Activated naive CD4-positive, alpha-beta T cell treated with anti-CD3 and anti-CD28 coated beads, Interleukin-2, amount 10 ng/mL, durations not matched to agents 7 days and 5 days (primary cell): ENCODE measurements at regions not wholly inside any gene's neighbourhood (a gene's known extent, or its start where the extent isn't known, plus 50 kb on each side); places are given as distances from the start of the nearest gene placed in this dataset.

Source experiments
- CTCF ChIA-PET: fragments of 350-600 bp; sonication (Branson Sonifier 250); formaldehyde crosslinking; loops from one replicate; lab custom pipeline; 2021; ENCODE audit warnings: antibody characterized with exemption; lab: Charles Lee
- DNase-seq: peaks from one replicate; pipeline ENCODE4 v3.0.0-alpha.2; 2020
- H3K27ac Mint-ChIP-seq: one replicate; pipeline ENCODE4 v1.8.0; 2021; ENCODE audit warnings: mild to moderate bottlenecking, moderate library complexity, mixed read lengths
- H3K27me3 Mint-ChIP-seq: one replicate; pipeline ENCODE4 v1.8.0; 2021; ENCODE audit warnings: mild to moderate bottlenecking, mixed read lengths
- H3K36me3 Mint-ChIP-seq: one replicate; pipeline ENCODE4 v1.8.0; 2021; ENCODE audit warnings: mixed read lengths
- H3K4me1 Mint-ChIP-seq: one replicate; pipeline ENCODE4 v1.8.0; 2021; ENCODE audit warnings: mixed read lengths
- H3K4me3 Mint-ChIP-seq: one replicate; pipeline ENCODE4 v1.8.0; 2021; ENCODE audit warnings: mild to moderate bottlenecking, moderate library complexity, mixed read lengths
- H3K9me3 Mint-ChIP-seq: one replicate; pipeline ENCODE4 v1.8.0; 2021; ENCODE audit warnings: mixed read lengths

DNA sequence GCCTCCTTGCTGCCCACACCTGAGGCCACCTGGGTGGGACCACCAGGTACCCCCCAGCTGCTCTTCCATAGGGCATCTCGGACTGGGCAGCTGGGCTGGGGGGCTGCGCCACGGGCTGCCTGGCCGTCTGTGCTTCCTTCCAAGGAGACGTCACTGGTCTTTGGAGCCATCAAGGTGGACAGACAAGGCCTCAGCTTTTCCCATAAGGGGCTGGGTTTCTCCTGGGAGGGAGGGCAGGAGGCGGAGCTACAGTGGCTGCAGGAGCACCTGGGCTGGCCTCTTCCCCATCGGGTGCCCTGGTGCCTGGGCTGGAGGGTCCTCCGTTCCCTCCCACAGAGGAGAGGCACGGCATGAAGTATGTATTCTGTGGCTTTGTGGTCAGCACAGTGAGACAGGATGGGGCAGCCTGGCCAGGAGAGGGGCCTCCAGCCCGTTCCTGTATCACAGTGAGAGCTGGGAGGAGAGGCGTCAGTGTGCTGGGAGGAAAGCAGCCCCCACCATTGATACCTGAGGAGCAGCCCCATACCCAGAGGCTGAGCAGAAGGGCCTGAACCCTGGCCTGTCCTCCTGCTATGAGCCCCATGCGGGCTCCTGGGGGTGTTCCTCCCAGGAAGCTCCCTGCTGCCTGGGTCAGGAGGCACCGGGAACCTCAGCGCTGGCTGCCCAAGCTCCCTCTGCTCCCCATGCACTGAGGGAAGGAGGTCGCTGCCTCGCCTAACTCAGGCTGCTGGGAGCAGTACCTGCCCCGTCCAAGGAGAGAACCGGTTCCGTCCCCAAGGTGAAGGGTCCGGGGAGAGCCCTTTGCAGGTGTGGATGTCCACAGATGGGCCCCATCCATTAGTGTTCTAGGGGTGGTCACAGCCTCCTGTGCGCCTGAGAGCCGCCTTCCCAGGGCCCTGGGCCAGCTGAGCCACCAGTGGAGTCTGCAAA lies 1075.0 kb downstream of the BRD1 start:
- no peak for DNase-seq
- H3K4me3 Mint-ChIP-seq, result no peak overlapping the region
- peaks cover 5% of the 10 kb centered on the region for H3K9me3 Mint-ChIP-seq
- H3K36me3 Mint-ChIP-seq, result no peaks in the 10 kb centered on the region
- H3K4me1 Mint-ChIP-seq, result no peaks in the 10 kb centered on the region
- H3K27me3 Mint-ChIP-seq, result no peaks in the 10 kb centered on the region
- CTCF ChIA-PET, result no interaction called here
- no peak overlapping the region for H3K27ac Mint-ChIP-seq

GRCh38 chr22:48751539-48752437 lies 1075.9 kb downstream of the BRD1 start:
- no peak overlapping the region for H3K4me3 Mint-ChIP-seq
- no peak overlapping the region for H3K27ac Mint-ChIP-seq
- CTCF ChIA-PET, result no interaction called here
- peaks cover 5% of the 10 kb centered on the region for H3K9me3 Mint-ChIP-seq
- DNase-seq, result no peak
- no peaks in the 10 kb centered on the region for H3K36me3 Mint-ChIP-seq
- H3K27me3 Mint-ChIP-seq, result no peaks in the 10 kb centered on the region
- H3K4me1 Mint-ChIP-seq, result no peaks in the 10 kb centered on the region

DNA sequence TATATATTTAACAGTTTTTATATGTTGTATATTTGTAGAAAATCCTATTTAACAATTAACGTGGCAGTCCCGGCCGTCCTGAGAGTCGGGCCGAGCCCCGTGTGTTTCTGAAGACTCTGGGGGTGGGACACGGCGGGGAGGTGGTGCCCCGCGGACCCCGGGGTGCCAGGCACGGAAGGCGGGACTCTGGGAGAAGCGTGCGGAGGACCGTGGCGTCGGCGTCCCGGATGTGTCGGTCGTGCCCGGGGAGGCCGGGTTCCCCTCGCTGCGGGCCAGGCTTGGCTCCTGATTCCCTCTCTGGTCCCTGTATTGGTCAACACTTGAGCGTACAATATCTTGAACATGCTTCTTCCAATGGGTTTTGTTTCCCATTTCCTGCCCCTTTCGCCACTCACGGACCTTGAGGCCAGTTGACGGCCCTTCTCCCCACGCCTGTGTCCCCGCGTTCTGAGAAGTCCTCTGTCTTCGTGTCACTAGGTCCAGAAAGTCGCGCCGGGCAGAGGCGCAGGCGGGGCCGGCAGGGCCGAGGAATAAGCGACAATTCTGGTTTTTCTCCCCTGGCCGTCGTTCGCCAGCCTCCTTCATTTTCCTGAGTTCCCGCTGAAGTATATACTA lies 1076.7 kb downstream of the BRD1 start:
- H3K4me3 Mint-ChIP-seq, result no peak overlapping the region
- H3K36me3 Mint-ChIP-seq, result no peaks in the 10 kb centered on the region
- no peaks in the 10 kb centered on the region for H3K27me3 Mint-ChIP-seq
- DNase-seq, result no peak
- CTCF ChIA-PET, result no interaction called here
- no peaks in the 10 kb centered on the region for H3K4me1 Mint-ChIP-seq
- H3K27ac Mint-ChIP-seq, result no peak overlapping the region
- H3K9me3 Mint-ChIP-seq, result peaks cover 5% of the 10 kb centered on the region

- Mint-ChIP-seq H3K27ac (no peak overlapping the region), H3K4me1 (no peaks in the 10 kb centered on the region), H3K4me3 (no peak overlapping the region), H3K27me3 (no peaks in the 10 kb centered on the region), H3K9me3 (peaks cover 5% of the 10 kb centered on the region), H3K36me3 (no peaks in the 10 kb centered on the region)
- no peak for DNase-seq
- CTCF ChIA-PET, result no interaction called here
Measured at GRCh38 chr22:48750282-48750681, 1077.4 kb downstream of the BRD1 start.

GRCh38 chr22:48749555-48750227 lies 1078.0 kb downstream of the BRD1 start:
- no peak for DNase-seq
- no peak overlapping the region for H3K4me3 Mint-ChIP-seq
- no peaks in the 10 kb centered on the region for H3K27me3 Mint-ChIP-seq
- no peaks in the 10 kb centered on the region for H3K36me3 Mint-ChIP-seq
- CTCF ChIA-PET, result no interaction called here
- peaks cover 5% of the 10 kb centered on the region for H3K9me3 Mint-ChIP-seq
- no peaks in the 10 kb centered on the region for H3K4me1 Mint-ChIP-seq
- no peak overlapping the region for H3K27ac Mint-ChIP-seq

GRCh38 chr22:48748860-48749554 lies 1078.7 kb downstream of the BRD1 start:
- no peaks in the 10 kb centered on the region for H3K4me1 Mint-ChIP-seq
- peaks cover under 1% of the 10 kb centered on the region for H3K9me3 Mint-ChIP-seq
- no peak overlapping the region for H3K4me3 Mint-ChIP-seq
- CTCF ChIA-PET, result no interaction called here
- H3K36me3 Mint-ChIP-seq, result no peaks in the 10 kb centered on the region
- no peaks in the 10 kb centered on the region for H3K27me3 Mint-ChIP-seq
- no peak overlapping the region for H3K27ac Mint-ChIP-seq
- DNase-seq, result no peak

DNA sequence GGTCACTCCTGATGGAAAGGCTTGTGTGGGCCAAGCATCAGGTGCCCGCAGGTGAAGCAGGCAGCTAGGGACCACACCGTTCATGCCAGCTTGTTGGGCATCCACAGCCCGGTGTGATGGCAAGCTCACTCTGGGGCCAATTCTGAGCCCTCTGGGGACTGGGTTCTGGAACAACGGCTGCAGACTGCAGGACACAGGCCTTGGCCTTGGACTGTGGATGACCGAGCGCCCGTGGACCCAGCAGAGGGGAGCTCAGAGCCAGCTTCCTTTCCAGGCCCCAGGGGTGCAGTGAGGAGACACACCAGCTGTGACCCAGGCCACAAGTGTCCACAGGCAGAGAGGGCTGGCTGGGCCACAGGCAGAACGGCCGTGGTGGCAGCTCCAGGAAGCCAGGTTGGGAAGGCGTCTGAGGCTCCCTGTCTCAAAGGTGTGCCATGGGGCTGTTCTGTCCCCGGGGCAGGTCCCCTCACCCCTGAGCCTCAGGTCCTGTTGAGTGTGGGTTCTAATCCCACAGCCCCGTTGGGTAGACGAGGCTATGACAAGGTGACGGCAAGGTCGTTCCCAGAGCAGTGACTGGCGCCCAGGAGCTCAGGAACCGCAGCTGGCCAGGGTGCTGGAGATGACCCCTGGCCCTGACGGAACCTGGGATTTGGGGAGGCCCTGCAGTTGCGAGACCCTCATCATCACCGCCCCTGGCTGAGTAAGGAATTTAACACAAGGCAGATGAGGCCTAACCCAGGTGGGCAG lies 1079.4 kb downstream of the BRD1 start:
- H3K27me3 Mint-ChIP-seq, result no peaks in the 10 kb centered on the region
- no peaks in the 10 kb centered on the region for H3K36me3 Mint-ChIP-seq
- H3K27ac Mint-ChIP-seq, result no peak overlapping the region
- no peaks in the 10 kb centered on the region for H3K4me1 Mint-ChIP-seq
- peak; percentile 16 for DNase-seq
- no peak overlapping the region for H3K4me3 Mint-ChIP-seq
- H3K9me3 Mint-ChIP-seq, result no peaks in the 10 kb centered on the region
- CTCF ChIA-PET, result no interaction called here

DNA sequence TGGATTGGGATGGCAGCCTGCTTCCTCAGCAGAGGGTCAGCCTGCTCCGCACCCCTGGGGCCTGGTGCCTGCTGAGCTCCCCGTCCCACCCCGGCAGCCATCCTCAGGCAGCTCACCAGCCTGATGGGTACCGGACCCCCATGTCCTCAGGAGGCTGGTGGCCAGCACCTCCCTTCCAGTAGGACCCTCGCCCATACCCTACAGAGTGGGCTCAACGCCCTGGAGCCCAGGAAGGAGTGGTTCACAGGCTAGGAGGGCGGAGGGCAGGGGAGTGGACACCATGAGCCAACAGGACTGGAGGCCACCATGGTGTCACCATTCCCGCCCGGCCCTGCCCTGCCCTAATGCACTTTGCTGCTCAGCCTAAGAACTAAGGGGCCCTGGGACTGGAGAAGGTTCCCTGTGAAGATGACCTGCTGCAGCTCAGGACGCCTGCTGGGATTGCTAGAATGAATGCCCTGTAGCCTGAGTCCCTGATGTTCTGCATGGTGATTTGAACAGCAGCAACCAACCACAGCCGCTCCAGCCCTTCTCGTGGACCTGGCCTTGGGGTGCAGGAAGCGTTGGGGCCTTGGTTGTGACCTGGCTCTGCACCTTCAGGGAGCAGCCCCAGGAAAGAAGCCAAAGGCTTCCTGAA lies 1080.8 kb downstream of the BRD1 start:
- H3K27ac Mint-ChIP-seq, result no peak overlapping the region
- H3K27me3 Mint-ChIP-seq, result no peaks in the 10 kb centered on the region
- H3K36me3 Mint-ChIP-seq, result no peaks in the 10 kb centered on the region
- DNase-seq, result peak; percentile 7
- no peaks in the 10 kb centered on the region for H3K9me3 Mint-ChIP-seq
- CTCF ChIA-PET, result no interaction called here
- no peak overlapping the region for H3K4me3 Mint-ChIP-seq
- no peaks in the 10 kb centered on the region for H3K4me1 Mint-ChIP-seq

GRCh38 chr22:48745842-48746788 lies 1081.6 kb downstream of the BRD1 start:
- no peak overlapping the region for H3K27ac Mint-ChIP-seq
- H3K27me3 Mint-ChIP-seq, result no peaks in the 10 kb centered on the region
- peak; percentile 19 for DNase-seq
- no peaks in the 10 kb centered on the region for H3K4me1 Mint-ChIP-seq
- CTCF ChIA-PET, result no interaction called here
- no peak overlapping the region for H3K4me3 Mint-ChIP-seq
- no peaks in the 10 kb centered on the region for H3K9me3 Mint-ChIP-seq
- H3K36me3 Mint-ChIP-seq, result no peaks in the 10 kb centered on the region

DNA sequence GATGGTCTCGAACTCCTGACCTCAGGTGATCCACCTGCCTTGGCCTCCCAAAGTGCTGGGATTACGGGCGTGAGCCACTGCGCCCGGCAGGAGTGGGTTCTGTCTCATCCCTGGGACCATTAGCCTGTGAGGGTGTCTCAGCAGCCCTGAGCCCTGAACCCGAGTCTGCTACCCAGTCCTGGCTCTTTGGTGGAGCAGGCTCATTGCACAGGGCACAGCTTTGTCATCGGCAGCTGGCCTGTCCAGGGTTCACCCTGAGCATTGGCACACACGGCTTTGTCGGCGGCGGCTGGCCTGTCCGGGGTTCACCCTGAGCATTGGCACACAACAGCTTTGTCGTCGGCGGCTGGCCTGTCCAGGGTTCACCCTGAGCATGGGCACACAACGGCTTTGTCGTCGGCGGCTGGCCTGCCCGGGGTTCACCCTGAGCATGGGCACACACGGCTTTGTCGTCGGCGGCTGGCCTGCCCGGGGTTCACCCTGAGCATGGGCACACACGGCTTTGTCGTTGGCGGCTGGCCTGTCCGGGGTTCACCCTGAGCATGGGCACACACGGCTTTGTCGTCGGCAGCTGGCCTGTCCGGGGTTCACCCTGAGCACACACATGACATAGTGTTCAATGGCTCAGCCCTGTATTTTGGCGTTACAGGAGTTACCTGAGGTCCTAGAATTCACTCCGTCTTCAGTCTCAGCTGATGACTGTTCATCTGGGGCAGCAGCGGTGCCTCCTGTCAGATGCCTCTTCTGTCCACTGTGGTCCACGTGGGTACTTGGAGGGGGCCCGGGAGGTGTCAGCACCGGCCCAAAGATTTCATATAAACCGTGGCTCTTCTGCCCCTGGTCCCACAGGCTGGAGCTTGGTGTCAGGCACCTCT lies 1082.5 kb downstream of the BRD1 start:
- Mint-ChIP-seq H3K27ac (no peak overlapping the region), H3K9me3 (no peaks in the 10 kb centered on the region), H3K4me1 (no peaks in the 10 kb centered on the region), H3K4me3 (no peak overlapping the region), H3K27me3 (no peaks in the 10 kb centered on the region), H3K36me3 (no peaks in the 10 kb centered on the region)
- CTCF ChIA-PET, result no interaction called here
- DNase-seq, result peak; percentile 6

DNA sequence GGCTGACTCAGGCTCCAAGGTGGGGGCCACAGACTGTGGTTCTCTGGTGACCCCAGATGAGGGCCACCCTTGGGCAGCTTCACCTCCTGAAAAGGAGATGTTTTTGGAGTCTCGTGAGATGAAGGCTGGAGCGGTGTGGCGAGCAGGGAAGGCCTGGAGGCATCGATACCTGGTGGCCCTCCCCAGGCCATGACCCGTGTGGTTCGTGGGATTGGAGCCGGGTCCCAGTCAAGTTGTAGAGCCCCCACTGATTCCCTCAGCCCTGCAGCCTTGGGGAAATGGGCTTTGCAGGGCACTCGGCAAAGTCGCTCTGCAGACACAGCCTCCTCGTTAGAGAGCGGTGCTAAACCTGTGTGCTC lies 1083.4 kb downstream of the BRD1 start:
- no peak overlapping the region for H3K27ac Mint-ChIP-seq
- H3K36me3 Mint-ChIP-seq, result no peaks in the 10 kb centered on the region
- CTCF ChIA-PET, result no interaction called here
- no peaks in the 10 kb centered on the region for H3K4me1 Mint-ChIP-seq
- no peaks in the 10 kb centered on the region for H3K9me3 Mint-ChIP-seq
- no peaks in the 10 kb centered on the region for H3K27me3 Mint-ChIP-seq
- DNase-seq, result peak; percentile 14
- no peak overlapping the region for H3K4me3 Mint-ChIP-seq
